ENCODE measurements at regions not wholly inside any gene's neighbourhood (a gene's known extent, or its start where the extent isn't known, plus 50 kb on each side); places are given as distances from the start of the nearest gene placed in this dataset.

GRCh38 chr13:80118099-80118498, 222.8 kb downstream of the SPRY2 start:
- TF ChIP-seq CTCF (IDR thresholded peaks at IDR 0.05; ENCODE audit: insufficient read depth, low read length, poor library complexity, severe bottlenecking): no peak
- no peak for TF ChIP-seq EZH2phosphoT487 (conservative IDR thresholded peaks at IDR 0.05; ENCODE audit: low read length)

Measured in SU-DHL-6 (cell line).